GM19438 (cell line): ENCODE measurements at regions not wholly inside any gene's neighbourhood (a gene's known extent, or its start where the extent isn't known, plus 50 kb on each side); places are given as distances from the start of the nearest gene placed in this dataset.

ENCODE experiments used
- ATAC-seq: cut with Tn5 transposase; IDR thresholded peaks from one replicate; pipeline ENCODE4 v1.9.1; 2021; ENCODE audit warnings: low read depth; ENCODE audit not compliant: unreplicated experiment

DNA sequence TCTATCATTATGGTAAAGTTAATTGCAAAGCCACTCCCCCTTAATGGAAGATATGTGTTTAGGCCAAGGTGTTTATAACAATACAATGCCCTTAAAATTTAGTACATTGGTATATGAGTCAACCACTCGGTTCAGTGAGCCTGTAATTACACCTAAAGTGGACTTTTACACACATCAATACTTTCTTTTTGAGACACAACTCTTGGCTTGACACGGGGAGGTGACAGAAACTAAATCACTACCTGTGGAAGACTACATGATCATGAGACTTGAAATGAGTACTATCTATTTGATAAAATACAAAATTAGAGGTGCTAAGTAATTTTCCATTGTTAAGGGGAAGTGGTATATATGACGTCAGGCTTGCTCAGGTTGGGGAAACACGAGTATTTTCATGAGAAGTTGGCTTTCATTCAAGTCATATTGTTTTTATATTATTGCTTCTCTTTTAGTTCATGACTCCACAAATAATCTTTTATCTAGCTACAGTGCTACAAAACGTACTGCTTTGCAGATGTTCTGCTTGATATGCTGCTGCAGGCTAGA lies 918.3 kb downstream of the ARAP2 start:
- no peak for ATAC-seq

DNA sequence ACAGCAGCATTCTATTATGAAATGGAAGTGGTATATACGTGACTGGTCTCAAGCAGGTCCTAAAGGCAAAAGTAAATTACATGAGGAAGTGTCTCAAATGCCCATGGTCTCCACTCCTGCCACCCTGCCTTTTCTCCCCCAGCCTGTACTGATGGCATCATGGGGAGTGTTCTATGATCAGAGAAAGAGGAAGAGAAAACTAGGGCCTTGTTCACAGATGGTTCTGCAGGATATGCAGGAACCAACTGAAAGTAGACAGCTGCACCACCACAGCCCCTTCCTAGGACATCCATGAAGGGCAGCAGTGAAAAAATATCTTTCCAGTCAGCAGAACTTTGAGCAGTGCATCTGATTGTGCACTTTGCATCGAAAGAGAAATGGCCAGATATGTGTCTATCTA lies 901.5 kb downstream of the ARAP2 start:
- no peak for ATAC-seq

DNA sequence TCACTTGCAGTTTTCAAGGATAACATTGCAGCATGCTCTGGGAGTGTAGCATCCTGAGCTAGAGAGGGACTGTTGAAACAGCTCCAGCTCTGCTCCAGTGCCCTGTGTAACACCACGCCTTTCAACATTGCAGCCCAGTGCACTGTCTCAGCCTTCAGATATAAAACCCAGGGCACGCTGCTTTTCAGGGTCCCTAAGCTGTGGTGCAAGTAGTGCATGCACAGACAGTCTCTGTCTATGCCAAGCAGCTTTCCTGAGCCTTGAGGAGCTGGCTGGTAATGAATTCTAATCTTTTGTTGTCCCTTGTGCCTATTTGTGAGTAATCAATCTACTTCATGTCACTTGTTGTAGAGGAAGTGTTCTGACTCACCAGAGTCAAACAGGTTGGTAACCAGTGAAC lies 897.0 kb downstream of the ARAP2 start:
- ATAC-seq: no peak

DNA sequence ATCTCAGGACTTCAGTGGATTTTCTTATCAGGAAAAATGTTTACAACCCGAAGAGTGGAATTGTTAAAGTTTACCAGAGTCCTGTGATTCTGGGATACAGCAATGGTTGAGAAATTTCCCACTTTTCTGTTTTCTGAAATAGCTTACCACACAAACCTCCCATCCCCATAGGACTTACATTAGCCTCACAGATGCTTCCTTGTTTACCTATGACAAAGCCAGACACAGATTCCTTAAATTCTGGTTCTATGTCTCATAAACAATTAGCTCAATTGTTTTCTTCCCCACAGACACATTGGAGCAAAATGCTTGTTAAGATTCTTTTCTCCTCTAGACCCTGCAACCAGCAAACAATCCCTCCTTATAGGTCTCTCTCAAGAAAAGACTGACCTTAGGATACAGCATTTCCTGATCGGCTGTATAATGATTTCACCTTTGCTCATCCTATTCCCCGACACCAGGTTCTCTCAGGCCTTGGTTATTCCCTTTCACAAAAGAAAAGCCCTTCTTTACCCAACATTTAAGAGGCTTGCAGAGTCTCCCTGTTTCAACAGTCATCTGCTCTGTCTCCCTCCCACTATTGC lies 886.2 kb downstream of the ARAP2 start:
- no peak for ATAC-seq

DNA sequence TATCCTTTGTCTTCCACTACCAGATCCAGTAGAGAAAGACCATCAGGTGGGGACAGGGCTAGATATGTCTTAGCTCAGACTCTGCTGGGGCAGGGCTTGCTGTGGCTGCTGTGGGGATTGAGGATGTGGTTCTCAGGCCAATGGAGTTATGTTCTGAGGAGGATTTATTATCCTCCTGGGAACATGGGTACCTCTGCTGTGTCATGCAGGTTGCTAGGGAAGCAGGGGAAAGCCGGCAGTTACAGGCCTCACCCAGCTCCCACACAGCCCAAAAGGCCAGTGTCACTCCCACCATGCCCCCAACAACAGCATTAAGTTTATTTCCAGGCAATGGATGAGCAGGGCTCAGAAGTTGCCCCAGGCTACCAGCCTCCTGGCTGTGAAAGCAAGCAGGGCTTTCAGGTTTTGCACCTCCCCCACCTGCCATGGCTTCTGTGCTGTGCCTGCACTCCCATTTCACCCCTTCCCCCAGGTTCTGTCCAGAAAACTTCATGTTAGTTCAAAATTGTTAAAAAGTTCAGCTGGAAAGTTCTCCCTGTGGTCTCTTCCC lies 879.9 kb downstream of the ARAP2 start:
- no peak for ATAC-seq

DNA sequence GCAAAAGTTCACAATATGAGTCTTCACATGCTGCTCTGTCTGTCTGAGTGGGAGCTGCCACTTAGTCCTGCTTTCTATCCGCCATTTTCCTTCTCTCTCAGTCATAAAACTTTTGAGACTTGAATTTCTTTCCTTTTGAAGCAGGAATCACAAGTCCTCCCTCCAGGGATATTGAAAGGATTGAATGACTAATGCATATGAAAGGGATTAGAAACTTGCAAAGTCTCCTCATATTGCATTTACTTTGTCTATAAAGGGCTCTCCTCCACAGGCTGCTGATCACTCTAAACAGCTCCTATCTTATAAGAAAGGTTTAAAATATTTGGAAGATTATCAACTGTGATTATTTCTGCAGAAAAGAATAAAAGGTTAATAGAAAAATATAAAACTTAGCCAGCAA lies 879.1 kb downstream of the ARAP2 start:
- no peak for ATAC-seq

DNA sequence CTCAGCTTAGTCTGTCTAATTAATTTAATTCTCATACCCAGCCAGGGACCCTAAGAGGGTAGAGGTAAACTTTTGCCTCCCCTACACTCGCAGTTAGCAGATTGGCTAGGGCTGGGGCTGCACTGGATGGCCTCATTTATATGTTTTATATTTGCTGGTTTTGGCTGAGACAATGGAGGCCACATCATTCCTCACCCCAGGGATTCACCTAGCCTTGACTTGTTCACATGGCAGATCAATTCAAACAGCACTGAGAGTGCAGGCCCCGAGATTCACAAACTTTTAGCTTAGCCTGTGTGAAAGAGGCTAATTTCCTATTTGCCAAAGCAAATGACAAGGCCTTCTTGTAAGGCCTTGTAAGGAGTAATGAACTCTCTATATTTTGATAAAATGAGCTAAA lies 844.4 kb downstream of the ARAP2 start:
- no peak for ATAC-seq

DNA sequence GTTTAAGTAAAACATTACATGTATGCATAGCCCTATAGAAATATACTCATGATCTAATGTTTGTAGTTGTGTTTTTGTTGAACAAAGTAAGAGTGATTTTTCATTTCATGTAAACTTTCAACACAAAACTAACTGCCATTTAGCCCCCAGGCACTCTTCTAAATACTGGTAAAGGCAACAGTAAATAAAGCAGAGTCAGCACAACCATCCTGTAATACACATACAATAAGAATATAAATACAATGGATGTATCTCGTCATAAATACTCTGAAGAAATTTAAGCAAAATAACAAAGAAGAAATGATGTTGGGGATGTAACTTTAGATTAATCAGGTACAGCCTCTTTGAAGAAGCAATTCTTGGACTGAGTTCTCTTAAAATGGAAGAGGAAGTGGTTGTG lies 821.2 kb downstream of the ARAP2 start:
- ATAC-seq: no peak

DNA sequence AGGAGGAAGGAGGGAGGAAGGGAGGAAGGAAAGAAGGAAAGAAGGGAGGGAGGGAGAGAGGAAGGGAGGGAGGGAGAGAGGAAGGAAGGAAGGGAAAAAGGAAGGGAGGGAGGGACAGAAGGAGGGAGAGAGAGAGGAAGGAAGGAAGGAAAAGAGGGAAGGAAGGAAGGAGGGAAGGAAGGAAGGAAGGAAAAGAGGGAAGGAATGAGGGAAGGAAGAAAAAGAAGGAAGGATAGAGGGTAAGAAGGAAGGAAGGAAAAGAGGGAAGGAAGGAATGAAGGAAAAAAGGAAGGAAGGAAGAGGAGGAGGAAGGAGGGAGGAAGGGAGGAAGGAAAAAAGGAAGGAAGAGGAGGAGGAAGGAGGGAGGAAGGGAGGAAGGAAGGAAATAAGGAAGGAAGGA lies 796.8 kb downstream of the ARAP2 start:
- ATAC-seq: no peak

DNA sequence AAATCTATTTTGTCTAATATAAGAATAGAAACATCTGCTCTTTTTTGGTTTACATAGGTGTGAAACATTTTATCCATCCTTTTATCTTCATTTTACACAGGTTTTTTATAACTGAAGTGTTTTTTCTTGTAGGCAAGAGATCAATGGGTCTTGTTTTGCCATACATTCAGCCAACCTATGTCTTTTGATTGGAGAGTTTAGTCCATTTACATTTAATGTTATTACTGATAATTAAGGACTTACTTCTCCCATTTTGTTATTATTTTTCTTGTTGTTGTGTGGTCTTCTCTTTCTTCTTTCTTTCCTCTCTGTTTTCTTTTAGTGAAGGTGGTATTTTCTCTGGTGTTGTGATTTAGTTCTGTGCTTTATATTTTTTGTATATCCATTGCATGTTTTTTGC lies 785.3 kb downstream of the ARAP2 start:
- no peak for ATAC-seq

DNA sequence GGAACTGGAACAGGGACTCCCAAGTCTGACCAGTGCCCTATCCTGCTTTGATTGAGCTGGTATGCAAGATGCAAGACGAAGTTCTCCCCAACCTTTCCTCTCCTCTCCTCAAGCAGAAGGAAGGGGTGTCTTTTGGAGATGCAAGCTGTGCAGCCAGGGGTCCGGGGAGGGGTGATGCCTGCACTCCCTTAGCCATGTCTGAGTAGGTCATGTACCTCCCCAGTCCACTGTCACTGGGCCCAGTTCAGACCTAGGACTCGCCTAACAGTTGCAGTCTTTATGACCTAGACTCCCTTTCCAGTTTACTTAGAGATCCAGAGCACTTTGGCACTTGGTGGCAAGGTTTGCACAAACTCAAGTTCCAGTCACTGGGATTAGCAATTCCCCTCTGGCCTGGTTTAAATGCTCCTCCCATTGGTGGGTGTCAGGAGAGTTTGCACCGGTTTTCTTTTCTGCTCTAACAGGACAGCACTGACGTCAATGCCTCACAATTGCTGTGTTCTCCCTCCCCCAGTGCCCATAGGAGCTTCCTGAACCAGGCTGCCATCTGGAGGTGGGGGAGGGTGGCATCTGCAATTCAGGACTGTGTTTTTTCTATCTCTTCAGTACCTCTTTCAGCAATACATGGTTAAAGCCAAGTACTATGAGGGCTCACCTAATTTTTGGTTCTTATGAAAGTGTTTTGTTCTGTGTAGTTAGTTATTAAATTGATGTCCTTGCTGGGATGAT lies 782.2 kb downstream of the ARAP2 start:
- no peak for ATAC-seq

DNA sequence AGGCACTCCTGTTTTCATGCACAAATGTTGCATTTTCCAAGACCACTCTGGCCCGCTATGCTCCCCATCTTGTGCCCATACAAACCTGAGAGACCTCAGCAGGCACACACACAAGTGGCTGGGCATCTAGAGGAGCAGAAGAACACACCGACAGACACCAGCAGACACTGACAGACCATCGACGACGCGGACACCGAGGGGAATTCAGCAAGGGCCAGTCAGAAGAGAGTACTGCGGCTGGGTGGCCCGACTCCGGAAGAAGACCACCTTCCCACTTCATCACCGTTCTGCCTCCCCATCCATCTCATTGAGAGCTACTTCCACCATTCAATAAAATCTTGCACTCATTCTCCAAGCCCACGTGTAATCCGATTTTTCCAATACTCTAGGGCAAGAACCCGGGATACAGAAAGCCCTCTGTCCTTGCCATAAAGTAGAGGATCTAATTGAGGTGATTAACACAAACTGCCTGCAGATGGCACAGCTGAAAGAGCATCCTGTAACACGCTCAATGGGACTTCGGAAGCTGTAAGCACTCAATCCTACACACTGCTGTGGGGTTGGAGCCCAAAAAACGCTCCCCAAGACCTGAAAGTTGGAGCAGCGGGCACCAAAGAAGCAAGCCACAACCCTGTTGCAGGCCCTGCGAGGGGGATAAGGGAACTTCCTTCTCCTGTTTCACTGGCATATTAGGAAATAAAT lies 780.9 kb downstream of the ARAP2 start:
- ATAC-seq: no peak

DNA sequence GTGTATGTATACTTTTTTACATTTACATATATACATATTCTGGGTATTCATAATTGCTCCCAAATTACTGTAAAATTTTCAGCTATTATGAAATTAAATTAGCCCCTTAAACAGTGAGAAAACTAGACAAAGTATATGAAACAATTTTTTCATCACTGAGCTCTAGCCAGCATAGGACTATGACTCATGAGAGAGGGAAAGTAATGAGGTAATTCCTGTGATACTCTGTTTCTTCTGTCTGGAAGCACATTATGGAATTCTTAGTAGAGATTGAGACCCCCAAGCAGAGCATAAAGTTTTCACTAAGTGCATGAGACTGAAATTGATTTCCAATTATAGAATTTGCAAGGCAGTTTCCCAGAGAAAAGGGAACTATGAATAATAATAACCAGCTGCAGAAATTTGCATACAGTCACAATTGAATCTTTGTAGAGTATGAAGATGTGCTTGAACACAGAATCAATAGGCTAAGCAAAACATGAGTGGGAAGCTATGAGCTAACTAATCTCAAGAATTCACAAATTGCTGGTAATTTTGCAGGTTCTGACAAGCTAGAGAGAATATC lies 779.3 kb downstream of the ARAP2 start:
- ATAC-seq: no peak

DNA sequence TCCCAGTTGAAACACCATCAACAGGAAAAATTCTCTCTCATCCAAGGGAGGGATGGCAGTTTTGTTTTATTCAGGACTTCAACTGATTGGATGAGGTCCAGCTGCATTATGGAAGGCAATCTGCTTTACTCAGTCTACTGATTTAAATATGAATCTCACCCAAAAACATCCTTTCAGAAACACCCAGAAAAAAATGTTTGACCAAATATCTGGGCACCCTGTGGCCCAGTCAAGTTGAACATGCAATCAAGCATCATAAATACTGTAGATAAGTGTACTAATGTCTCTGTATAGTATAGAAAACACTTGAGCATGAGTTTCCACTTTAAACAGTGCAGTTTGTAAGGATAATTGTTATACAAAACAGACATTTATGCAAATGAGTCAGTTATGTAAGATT lies 753.2 kb downstream of the ARAP2 start:
- no peak for ATAC-seq

DNA sequence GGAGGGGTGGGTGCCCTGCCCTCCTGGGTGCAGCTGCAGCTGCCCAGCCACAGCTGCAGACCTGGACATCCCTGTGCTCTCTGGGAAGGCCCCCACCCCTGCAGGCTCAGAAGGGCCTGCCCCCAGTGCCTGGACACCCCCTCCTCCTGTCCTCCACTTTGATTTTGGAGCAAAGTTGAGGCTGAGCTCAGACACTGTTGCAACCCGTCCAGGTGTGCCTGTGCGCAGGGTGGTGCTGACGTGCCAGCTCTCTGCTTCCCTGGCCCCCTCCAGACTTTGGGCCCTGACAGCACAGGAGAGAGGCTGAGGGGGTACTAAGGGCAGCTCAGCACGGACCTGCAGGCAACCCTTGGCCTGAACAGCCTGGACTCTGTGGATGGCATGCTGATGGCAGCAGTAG lies 750.3 kb downstream of the ARAP2 start:
- no peak for ATAC-seq

DNA sequence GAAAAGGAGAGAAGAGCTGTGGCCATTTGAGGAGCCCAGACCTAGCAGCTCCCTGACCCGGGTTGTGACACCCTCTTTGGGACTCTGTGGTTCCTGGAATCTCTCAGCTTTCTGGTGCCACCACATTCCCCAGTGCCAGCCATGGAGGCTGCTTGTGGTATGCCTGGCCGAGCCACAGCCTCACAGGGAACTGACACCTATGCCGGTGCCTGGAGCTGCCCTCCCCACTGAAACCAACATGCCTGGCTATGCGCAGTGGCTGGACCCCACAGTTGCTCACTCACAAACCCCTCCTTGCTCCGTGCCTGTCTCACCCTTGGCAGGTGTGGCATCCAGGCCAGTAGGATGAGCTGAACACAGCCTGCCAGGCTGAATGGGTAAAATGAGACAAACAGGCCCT lies 749.4 kb downstream of the ARAP2 start:
- no peak for ATAC-seq

DNA sequence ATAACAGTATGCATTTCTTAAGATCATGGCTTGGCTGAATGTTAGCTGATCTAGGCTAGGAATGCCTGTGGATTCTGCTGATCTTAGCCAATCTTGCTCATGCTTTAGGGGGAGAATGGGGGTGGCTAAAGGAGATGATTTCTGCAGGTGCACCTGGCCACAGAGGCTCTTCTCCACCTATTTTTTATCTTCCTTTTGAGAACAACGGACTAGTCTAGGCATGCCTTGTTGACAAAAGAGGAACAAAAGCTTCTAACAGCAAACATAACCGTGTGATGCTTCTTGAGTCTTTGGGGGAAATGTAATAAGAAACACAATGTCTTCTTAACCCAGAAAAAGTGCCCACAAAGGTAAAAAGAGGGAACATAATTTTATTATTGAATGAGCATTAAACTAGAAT lies 743.5 kb downstream of the ARAP2 start:
- no peak for ATAC-seq

DNA sequence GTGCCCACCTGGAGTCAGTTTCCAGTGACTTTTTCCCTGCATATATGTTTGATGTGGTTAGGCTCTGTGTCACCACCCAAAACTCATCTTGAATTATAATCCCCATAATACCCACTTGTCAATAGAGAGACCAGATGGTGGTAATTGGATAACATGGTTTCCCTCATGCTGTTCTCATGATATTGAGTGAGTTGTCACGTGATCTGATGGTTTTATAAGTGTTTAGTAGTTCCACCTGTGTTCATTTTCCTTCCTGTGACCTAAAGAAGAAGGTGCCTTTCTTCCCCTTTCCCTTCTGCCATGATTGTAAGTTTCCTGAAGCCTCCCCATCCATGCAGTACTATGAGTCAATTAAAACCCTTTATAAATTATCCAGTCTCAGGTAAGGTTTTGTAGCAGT lies 740.9 kb downstream of the ARAP2 start:
- no peak for ATAC-seq

DNA sequence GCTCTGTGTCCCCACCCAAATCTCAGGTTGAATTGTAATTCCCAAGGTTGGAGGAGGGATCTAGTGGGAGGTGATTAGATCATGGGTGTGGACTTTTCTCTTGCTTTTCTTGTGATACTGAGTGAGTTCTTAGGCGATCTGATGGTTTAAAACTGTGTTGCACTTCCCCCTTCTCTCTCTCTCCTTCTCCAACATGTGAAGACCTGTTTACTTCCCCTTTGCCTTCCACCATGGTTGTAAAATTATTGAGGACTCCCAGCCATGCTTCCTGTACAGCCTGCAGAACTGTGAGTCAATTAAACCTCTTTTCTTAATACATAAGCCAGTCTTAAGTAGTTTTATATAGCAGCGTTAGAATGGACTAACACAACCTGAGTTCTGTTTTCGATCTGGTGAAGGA lies 738.2 kb downstream of the ARAP2 start:
- ATAC-seq: no peak

DNA sequence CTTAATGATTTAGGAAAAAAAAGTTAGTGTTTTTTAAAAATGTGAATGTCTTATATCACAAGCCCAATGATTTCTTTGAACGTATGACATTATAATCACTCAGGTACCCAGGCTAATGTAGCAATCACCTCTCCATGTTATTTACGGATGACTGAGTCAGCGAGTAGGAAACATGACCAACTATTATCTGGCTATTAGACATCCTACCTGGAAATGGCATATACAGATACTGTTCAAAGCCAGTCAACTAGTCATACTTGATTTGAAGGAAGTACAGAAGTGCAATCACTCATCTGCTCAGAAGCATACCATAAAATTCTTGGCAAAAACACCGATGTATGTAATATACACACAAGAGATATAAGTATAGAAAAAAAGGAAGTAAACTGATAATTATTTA lies 732.5 kb downstream of the ARAP2 start:
- no peak for ATAC-seq

DNA sequence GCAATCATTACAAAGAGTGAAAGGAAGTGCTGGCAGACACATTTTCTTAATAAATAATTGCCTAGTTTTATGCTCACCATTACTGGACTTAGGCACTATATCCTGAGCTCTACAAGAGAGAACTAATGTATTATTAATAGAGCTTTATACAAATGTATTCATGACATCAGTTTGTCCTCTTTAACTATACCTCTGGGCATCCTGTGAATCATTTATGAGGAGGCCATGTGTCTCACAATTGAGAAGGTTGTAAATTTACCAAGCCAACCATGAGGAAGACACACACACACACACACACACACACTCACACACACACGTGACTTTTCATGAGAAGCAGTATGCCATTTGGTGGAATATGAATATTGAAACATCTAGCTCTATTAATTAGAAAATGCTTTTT lies 728.2 kb downstream of the ARAP2 start:
- no peak for ATAC-seq
